BLaER1 treated with 17β-estradiol and CSF1 and Interleukin-3, amounts not matched to agents 10 nM and 100 nM (cell line): ENCODE measurements at regions not wholly inside any gene's neighbourhood (a gene's known extent, or its start where the extent isn't known, plus 50 kb on each side); places are given as distances from the start of the nearest gene placed in this dataset.

Source experiments
- H3K27ac ChIP-seq, 11 experiments: shearing (Covaris generic); formaldehyde crosslinking; 2 replicates each; pipeline ENCODE4 v1.8.1; 2022
- H3K27me3 ChIP-seq, 11 experiments: shearing (Covaris generic); formaldehyde crosslinking; 2 replicates each; pipeline ENCODE4 v1.8.1; 2022
- H3K36me3 ChIP-seq, 11 experiments: shearing (Covaris generic); formaldehyde crosslinking; 2 replicates each; pipeline ENCODE4 v1.8.1; 2022
- H3K4me1 ChIP-seq, 10 experiments: shearing (Covaris generic); formaldehyde crosslinking; 2 replicates each; pipeline ENCODE4 v1.8.1; 2022
- H3K4me2 ChIP-seq, 11 experiments: shearing (Covaris generic); formaldehyde crosslinking; 2 replicates each; pipeline ENCODE4 v1.8.1; 2022
- H3K4me3 ChIP-seq, 10 experiments: shearing (Covaris generic); formaldehyde crosslinking; 2 replicates each; pipeline ENCODE4 v1.8.1; 2022
- H3K9ac ChIP-seq, 11 experiments: shearing (Covaris generic); formaldehyde crosslinking; 2 replicates each; pipeline ENCODE4 v1.8.1; 2022
- H3K9me3 ChIP-seq, 11 experiments: shearing (Covaris generic); formaldehyde crosslinking; replicated peaks in 1 of 11; 2 replicates each; pipeline ENCODE4 v1.8.1; 2022
- H4K20me1 ChIP-seq, 11 experiments: shearing (Covaris generic); formaldehyde crosslinking; 2 replicates each; pipeline ENCODE4 v1.8.1; 2022
- Cebpa-rat ChIP-seq, 11 experiments: shearing (Covaris generic); IDR thresholded peaks; 2 replicates each; pipeline ENCODE4 v1.8.1; 2022

DNA sequence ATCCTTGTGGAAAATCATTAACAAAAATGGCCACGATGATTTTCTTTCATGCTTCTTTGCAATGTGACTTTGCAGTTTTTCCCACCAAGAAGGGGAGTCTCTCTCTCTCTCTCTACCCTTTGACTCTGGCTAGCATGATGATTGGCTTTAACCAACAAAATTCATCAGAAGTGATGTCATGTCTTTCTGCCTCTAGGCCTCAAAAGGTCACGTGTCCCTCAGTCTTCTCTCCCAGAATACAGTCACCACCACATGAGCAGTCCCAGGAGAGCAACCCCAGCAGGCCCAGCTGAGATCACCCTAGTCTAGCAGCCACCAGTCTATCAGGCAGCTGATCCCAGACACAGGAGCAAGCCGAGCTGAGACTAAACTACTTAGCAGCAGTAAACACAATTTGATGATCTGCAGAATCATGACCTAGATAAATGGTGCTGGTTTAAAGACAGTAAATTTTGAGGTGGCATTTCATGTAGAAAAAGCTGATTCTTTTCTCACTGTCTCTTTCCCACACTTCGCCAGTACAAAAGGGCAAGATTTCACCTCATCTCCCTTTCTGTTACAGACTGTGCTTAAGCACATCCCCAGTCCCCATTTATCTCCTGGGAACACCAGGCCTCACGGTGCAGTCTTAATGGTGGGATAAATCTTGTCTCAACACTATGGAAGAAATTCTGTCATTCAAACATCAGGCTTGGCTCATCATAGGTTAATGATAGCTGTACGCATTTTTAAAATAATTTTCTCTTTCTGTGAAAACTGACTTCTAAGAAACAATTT, 132.7 kb downstream of the SCG2 start:
- no peak overlapping the region for H3K4me3 ChIP-seq
- H3K36me3 ChIP-seq = no peaks in the 10 kb centered on the region
- peaks cover 34 to 78% (median 55%) of the 10 kb centered on the region in 11 experiments for H3K9me3 ChIP-seq
- TF ChIP-seq Cebpa-rat (IDR thresholded peaks at IDR 0.05) = no peak
- H3K4me2 ChIP-seq = peak overlapping the region; percentile 3 to 36 (median 23); a peak in 12 of 22 replicates
- no peaks in the 10 kb centered on the region for H4K20me1 ChIP-seq
- no peaks in the 10 kb centered on the region for H3K27me3 ChIP-seq
- H3K9ac ChIP-seq = no peak overlapping the region; a peak in 1 of 22 replicates
- H3K27ac ChIP-seq = peak overlapping the region in 7 of 11 experiments; percentile 4 to 97 (median 38); a peak in 12 of 22 replicates
- H3K4me1 ChIP-seq = peaks cover 9 to 54% (median 39%) of the 10 kb centered on the region in 10 experiments

DNA sequence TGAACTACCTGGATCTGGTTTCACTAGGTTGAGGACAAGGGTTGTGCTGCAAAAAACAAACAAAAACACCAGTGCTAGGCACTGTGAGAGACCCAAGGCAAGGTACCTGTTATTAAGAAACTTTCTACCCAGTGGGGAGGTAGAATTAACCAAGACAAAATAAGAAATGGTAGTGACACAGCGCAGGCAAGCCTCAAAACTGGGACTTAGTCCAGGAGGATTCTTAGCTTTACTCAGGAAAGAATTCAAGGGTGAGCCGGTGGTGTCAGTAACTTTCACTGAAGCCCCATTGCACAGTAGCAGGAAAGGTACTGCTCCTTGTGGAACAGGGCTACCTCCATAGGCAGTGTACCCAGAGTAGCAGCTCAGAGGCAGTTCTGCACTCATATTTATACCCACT, 131.6 kb downstream of the SCG2 start:
- TF ChIP-seq Cebpa-rat (IDR thresholded peaks at IDR 0.05) = no peak
- Histone ChIP-seq H3K27me3 (no peaks in the 10 kb centered on the region), H3K9ac (no peak overlapping the region), H4K20me1 (no peaks in the 10 kb centered on the region), H3K9me3 (peaks cover 28 to 66% (median 44%) of the 10 kb centered on the region in 11 experiments), H3K36me3 (no peaks in the 10 kb centered on the region), H3K4me3 (no peak overlapping the region), H3K4me2 (no peak overlapping the region), H3K4me1 (peaks cover 9 to 43% (median 28%) of the 10 kb centered on the region in 10 experiments), H3K27ac (peak overlapping the region in 2 of 11 experiments; percentile 5 to 89; a peak in 1 of 22 replicates)

DNA sequence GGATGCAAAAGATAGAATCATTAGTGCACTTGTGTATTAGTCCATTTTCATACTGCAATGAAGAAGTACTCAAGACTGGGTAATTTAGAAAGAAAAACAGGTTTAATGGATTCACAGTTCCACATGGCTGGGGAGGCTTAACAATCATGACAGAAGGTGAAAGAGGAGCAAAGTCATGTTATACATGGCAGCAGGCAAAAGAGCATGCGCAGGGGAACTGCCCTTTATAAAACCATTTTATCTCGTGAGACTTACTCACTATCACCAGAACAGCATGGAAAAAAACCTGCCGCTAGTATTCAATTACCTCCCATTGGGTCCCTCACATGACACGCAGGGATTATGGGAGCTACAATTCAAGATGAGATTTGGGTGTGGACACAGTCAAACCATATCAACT, 129.4 kb downstream of the SCG2 start:
- no peak overlapping the region for H3K9ac ChIP-seq
- no peaks in the 10 kb centered on the region for H3K36me3 ChIP-seq
- H4K20me1 ChIP-seq = no peaks in the 10 kb centered on the region
- no peak overlapping the region for H3K27ac ChIP-seq
- H3K4me2 ChIP-seq = no peak overlapping the region
- no peaks in the 10 kb centered on the region for H3K27me3 ChIP-seq
- H3K9me3 ChIP-seq = peaks cover 28 to 65% (median 53%) of the 10 kb centered on the region in 11 experiments
- no peak overlapping the region for H3K4me3 ChIP-seq
- peaks cover 7 to 22% (median 13%) of the 10 kb centered on the region in 10 experiments for H3K4me1 ChIP-seq
- TF ChIP-seq Cebpa-rat (IDR thresholded peaks at IDR 0.05) = no peak

DNA sequence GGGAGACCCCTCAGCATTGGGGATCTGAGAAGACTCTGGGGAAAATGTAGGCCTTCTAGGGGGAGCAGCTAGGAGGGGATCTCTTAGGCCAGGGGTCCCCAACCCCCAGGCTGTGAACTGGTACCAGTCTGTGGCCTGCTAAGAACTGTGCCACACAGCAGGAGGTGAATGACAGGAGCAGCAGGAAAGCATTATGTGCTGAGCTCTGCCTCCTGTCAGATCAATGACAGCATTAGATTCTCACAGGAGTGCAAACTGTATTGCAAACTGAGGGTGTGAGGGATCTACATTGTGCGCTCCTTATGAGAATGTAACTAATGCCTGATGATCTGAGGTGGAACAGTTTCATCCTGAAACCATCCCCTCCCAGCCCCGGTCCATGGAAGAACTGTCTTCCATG, 127.3 kb downstream of the SCG2 start:
- H4K20me1 ChIP-seq = no peaks in the 10 kb centered on the region
- H3K27me3 ChIP-seq = no peaks in the 10 kb centered on the region
- H3K9me3 ChIP-seq = peaks cover 22 to 60% (median 52%) of the 10 kb centered on the region in 11 experiments; a peak in 21 of 22 replicates
- H3K4me2 ChIP-seq = no peak overlapping the region
- no peak for TF ChIP-seq Cebpa-rat (IDR thresholded peaks at IDR 0.05)
- H3K27ac ChIP-seq = peak overlapping the region in 1 of 11 experiments; percentile 20; a peak in 1 of 22 replicates
- H3K4me1 ChIP-seq = peaks cover 0 to 3% (median 0%) of the 10 kb centered on the region in 10 experiments; a peak in 4 of 20 replicates
- H3K36me3 ChIP-seq = no peaks in the 10 kb centered on the region
- H3K9ac ChIP-seq = no peak overlapping the region
- no peak overlapping the region for H3K4me3 ChIP-seq

DNA sequence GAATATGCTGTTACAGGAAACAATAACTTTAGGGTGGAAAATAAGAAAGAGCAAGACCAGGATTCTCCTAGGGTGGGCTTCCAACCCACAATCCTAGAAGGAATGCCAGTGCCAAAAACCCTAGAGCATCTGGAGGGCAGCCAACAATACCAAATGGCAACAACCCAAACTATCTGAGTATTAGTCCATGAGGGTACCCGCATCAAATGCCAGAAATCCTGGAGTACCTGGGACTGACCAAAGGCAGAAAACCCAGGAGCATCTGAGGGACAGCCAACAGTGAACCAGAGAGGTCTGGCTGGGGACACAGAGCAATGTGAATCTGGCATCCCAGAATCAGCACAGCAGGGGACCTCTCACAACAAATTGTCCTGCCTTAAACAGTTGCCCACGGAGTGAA, 126.3 kb downstream of the SCG2 start:
- no peaks in the 10 kb centered on the region for H3K4me1 ChIP-seq
- no peaks in the 10 kb centered on the region for H4K20me1 ChIP-seq
- H3K4me2 ChIP-seq = no peak overlapping the region
- no peaks in the 10 kb centered on the region for H3K27me3 ChIP-seq
- H3K36me3 ChIP-seq = no peaks in the 10 kb centered on the region
- H3K4me3 ChIP-seq = no peak overlapping the region
- H3K27ac ChIP-seq = no peak overlapping the region
- H3K9ac ChIP-seq = no peak overlapping the region
- no peak for TF ChIP-seq Cebpa-rat (IDR thresholded peaks at IDR 0.05)
- H3K9me3 ChIP-seq = peaks cover 25 to 64% (median 54%) of the 10 kb centered on the region in 11 experiments; a peak in 21 of 22 replicates

DNA sequence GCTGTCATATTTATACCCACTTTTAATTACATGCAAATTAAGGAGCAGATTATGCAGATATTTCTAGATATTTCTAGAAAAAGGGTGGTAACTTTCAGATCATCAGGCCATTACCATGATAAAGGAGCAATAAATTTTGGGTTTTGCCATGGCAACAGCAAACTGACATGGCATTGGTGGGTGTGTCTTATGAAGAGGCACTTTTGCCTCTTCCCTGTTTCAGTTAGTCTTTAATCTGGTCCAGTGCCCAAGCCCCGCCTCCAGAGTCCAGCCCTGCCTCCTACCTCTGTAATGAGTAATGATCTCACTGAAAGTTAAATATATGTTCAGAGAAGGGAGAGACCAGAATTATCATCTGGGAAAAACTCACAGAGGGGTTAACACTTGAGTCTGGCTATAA, 124.8 kb downstream of the SCG2 start:
- Histone ChIP-seq H3K27ac (no peak overlapping the region), H3K9ac (no peak overlapping the region), H3K4me3 (no peak overlapping the region), H3K4me1 (no peaks in the 10 kb centered on the region), H3K9me3 (peaks cover 24 to 68% (median 55%) of the 10 kb centered on the region in 11 experiments; a peak in 21 of 22 replicates), H4K20me1 (no peaks in the 10 kb centered on the region), H3K4me2 (no peak overlapping the region), H3K27me3 (no peaks in the 10 kb centered on the region), H3K36me3 (no peaks in the 10 kb centered on the region)
- TF ChIP-seq Cebpa-rat (IDR thresholded peaks at IDR 0.05) = no peak

DNA sequence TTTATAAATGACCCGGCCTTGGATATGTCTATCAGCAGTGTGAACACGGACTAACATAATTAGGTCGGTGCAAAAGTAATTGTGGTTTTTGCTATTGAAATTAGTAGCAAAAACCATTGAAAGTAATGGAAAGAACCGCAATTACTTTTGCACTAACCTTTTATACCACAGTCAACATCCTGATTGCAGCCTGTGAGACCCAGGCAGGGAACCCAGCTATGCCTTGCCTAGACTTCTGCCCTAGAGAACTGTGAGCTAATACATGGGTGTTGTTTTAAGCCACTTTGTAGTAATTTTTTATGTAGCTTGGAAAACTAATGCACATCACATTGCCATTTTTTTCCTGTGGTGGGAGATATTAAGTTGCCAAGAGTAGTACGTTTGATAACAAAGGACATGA, 120.7 kb downstream of the SCG2 start:
- Histone ChIP-seq H3K9me3 (peaks cover 11 to 48% (median 42%) of the 10 kb centered on the region in 11 experiments; a peak in 18 of 22 replicates), H3K4me2 (no peak overlapping the region), H3K9ac (no peak overlapping the region), H3K27ac (no peak overlapping the region), H3K36me3 (no peaks in the 10 kb centered on the region), H4K20me1 (no peaks in the 10 kb centered on the region), H3K4me3 (no peak overlapping the region), H3K27me3 (no peaks in the 10 kb centered on the region), H3K4me1 (peaks cover 5 to 34% (median 26%) of the 10 kb centered on the region in 10 experiments)
- no peak for TF ChIP-seq Cebpa-rat (IDR thresholded peaks at IDR 0.05)

DNA sequence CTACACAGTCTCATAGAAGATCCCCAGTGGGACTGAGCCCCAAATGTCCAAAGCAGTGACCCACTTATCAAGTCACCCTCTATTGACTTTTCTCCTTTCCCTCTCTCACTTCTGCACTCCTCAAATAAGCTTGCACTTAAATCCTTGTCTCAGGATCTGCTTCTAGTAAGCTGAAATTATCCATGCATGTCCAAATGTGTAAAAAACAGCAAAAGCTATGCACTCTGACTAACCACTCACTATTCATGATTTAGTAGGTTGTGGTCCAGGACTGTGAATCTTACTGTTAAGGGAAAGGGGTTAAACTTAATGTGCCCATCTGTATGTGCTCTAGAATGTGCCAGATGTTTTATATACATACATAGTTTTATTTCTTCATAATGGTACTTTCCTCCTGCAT, 115.4 kb downstream of the SCG2 start:
- H3K4me1 ChIP-seq = peaks cover 18 to 76% (median 61%) of the 10 kb centered on the region in 10 experiments
- H3K27me3 ChIP-seq = no peaks in the 10 kb centered on the region
- H3K4me3 ChIP-seq = no peak overlapping the region; a peak in 1 of 20 replicates
- peaks cover 14 to 25% (median 17%) of the 10 kb centered on the region in 11 experiments for H3K9me3 ChIP-seq
- H3K27ac ChIP-seq = peak overlapping the region in 8 of 11 experiments; percentile 10 to 71 (median 38); a peak in 10 of 22 replicates
- TF ChIP-seq Cebpa-rat (IDR thresholded peaks at IDR 0.05) = no peak
- no peaks in the 10 kb centered on the region for H3K36me3 ChIP-seq
- H3K9ac ChIP-seq = peak overlapping the region in 1 of 11 experiments; percentile 14; a peak in 1 of 22 replicates
- H3K4me2 ChIP-seq = peak overlapping the region; percentile 48 to 87 (median 68)
- H4K20me1 ChIP-seq = no peaks in the 10 kb centered on the region

DNA sequence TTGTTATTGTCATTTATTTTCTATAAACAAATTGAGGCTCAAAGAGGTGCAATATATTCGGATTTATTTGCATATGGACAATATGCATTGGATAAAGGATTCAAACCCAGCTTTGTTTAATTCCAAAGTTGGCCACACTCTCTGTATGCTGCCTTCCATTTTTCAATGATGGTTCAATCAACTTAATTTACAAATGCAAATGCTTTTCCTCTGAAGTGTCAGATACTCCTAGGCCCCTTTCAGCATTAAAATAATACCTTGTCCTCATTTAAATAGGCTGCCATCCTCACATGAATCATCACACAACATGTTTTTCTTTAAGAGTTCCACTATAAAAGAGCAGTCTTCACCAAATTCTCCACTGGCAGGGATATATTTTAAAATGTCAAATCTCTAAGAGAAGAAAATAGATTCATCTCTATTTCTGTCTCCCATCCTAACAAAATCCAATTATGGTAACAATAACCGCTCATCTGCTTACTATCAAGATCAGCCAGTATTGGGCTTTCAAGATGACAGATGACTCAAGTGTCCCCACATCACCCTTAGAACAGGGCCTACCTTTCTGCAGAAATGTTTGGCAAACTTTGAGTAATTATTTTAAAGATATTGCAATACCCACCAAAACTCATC, 114.8 kb downstream of the SCG2 start:
- H3K9me3 ChIP-seq = peaks cover 19 to 26% (median 21%) of the 10 kb centered on the region in 11 experiments
- peaks cover 18 to 76% (median 61%) of the 10 kb centered on the region in 10 experiments for H3K4me1 ChIP-seq
- no peaks in the 10 kb centered on the region for H3K36me3 ChIP-seq
- no peak overlapping the region for H3K4me3 ChIP-seq
- no peak overlapping the region for H3K9ac ChIP-seq
- H3K27ac ChIP-seq = peak overlapping the region in 3 of 11 experiments; percentile 12 to 71 (median 55); a peak in 5 of 22 replicates
- H3K27me3 ChIP-seq = no peaks in the 10 kb centered on the region
- peak overlapping the region in 9 of 11 experiments; percentile 48 to 87 (median 69); a peak in 16 of 22 replicates for H3K4me2 ChIP-seq
- H4K20me1 ChIP-seq = no peaks in the 10 kb centered on the region
- no peak for TF ChIP-seq Cebpa-rat (IDR thresholded peaks at IDR 0.05)
